Nephron progenitor cell (in vitro differentiated cells): ENCODE measurements at regions not wholly inside any gene's neighbourhood (a gene's known extent, or its start where the extent isn't known, plus 50 kb on each side); places are given as distances from the start of the nearest gene placed in this dataset.
A peak's percentile ranks its signal among the peaks of the same experiment; 100 is the strongest.

Experiments used
- DNase-seq: peaks from one replicate; pipeline ENCODE4 v3.0.0; 2021
- H3K27ac Mint-ChIP-seq: 2 replicates; pipeline ENCODE4 v1.8.0; 2021; ENCODE audit warnings: mild to moderate bottlenecking, moderate library complexity, mixed read lengths
- H3K27me3 Mint-ChIP-seq: 2 replicates; pipeline ENCODE4 v1.8.0; 2021; ENCODE audit warnings: mild to moderate bottlenecking, low read depth, mixed read lengths; ENCODE audit not compliant: poor library complexity
- H3K36me3 Mint-ChIP-seq: 2 replicates; pipeline ENCODE4 v1.8.0; 2021; ENCODE audit warnings: low read depth, mixed read lengths
- H3K4me1 Mint-ChIP-seq: 2 replicates; pipeline ENCODE4 v1.8.0; 2021; ENCODE audit warnings: mixed read lengths
- H3K4me3 Mint-ChIP-seq: 2 replicates; pipeline ENCODE4 v1.8.0; 2021; ENCODE audit warnings: mild to moderate bottlenecking, moderate library complexity, mixed read lengths
- H3K9me3 Mint-ChIP-seq: 2 replicates; pipeline ENCODE4 v1.8.0; 2021; ENCODE audit warnings: mild to moderate bottlenecking, moderate library complexity, mixed read lengths
- CTCF ChIP-seq: fragments of 200-600 bp; sonication (generic); IDR thresholded peaks from 2 replicates; pipeline ENCODE4 v1.5.0; 2021; ENCODE audit warnings: antibody characterized with exemption

GRCh38 chr11:70007796-70008195, 70.3 kb upstream of the ANO1 start:
- no peak for DNase-seq
- no peak overlapping the region for H3K27ac Mint-ChIP-seq
- no peaks in the 10 kb centered on the region for H3K9me3 Mint-ChIP-seq
- no peaks in the 10 kb centered on the region for H3K4me1 Mint-ChIP-seq
- no peaks in the 10 kb centered on the region for H3K36me3 Mint-ChIP-seq
- peaks cover 33% of the 10 kb centered on the region for H3K27me3 Mint-ChIP-seq
- no peak for TF ChIP-seq CTCF
- H3K4me3 Mint-ChIP-seq: no peak overlapping the region

GRCh38 chr11:70010774-70011173, 67.3 kb upstream of the ANO1 start:
- no peaks in the 10 kb centered on the region for H3K36me3 Mint-ChIP-seq
- no peak for DNase-seq
- H3K4me1 Mint-ChIP-seq: no peaks in the 10 kb centered on the region
- H3K27me3 Mint-ChIP-seq: peaks cover 22% of the 10 kb centered on the region
- TF ChIP-seq CTCF: no peak
- no peak overlapping the region for H3K27ac Mint-ChIP-seq
- H3K4me3 Mint-ChIP-seq: no peak overlapping the region
- H3K9me3 Mint-ChIP-seq: no peaks in the 10 kb centered on the region

GRCh38 chr11:70012134-70012733, 65.9 kb upstream of the ANO1 start:
- Mint-ChIP-seq H3K27ac (no peak overlapping the region), H3K36me3 (no peaks in the 10 kb centered on the region), H3K4me3 (no peak overlapping the region), H3K27me3 (peaks cover 19% of the 10 kb centered on the region), H3K4me1 (peaks cover 11% of the 10 kb centered on the region), H3K9me3 (no peaks in the 10 kb centered on the region)
- DNase-seq: no peak
- TF ChIP-seq CTCF: no peak

- Mint-ChIP-seq H3K36me3 (no peaks in the 10 kb centered on the region), H3K27ac (no peak overlapping the region), H3K4me3 (no peak overlapping the region), H3K27me3 (peaks cover 21% of the 10 kb centered on the region), H3K9me3 (no peaks in the 10 kb centered on the region), H3K4me1 (peaks cover 11% of the 10 kb centered on the region)
- TF ChIP-seq CTCF: no peak
- no peak for DNase-seq
These were observed 63.8 kb upstream of the ANO1 start for GRCh38 chr11:70014291-70014690.

- no peaks in the 10 kb centered on the region for H3K9me3 Mint-ChIP-seq
- no peaks in the 10 kb centered on the region for H3K36me3 Mint-ChIP-seq
- H3K27ac Mint-ChIP-seq: peak overlapping the region; percentile 36
- H3K4me3 Mint-ChIP-seq: no peak overlapping the region
- no peak for TF ChIP-seq CTCF
- DNase-seq: no peak
- peaks cover 31% of the 10 kb centered on the region for H3K4me1 Mint-ChIP-seq
- H3K27me3 Mint-ChIP-seq: peaks cover 25% of the 10 kb centered on the region
These were observed 61.3 kb upstream of the ANO1 start for GRCh38 chr11:70016666-70017367.

- no peaks in the 10 kb centered on the region for H3K36me3 Mint-ChIP-seq
- H3K4me3 Mint-ChIP-seq: no peak overlapping the region
- H3K9me3 Mint-ChIP-seq: peaks cover 12% of the 10 kb centered on the region
- peaks cover 34% of the 10 kb centered on the region for H3K4me1 Mint-ChIP-seq
- peaks cover 34% of the 10 kb centered on the region for H3K27me3 Mint-ChIP-seq
- no peak for DNase-seq
- H3K27ac Mint-ChIP-seq: no peak overlapping the region
- TF ChIP-seq CTCF: no peak
These were observed 59.3 kb upstream of the ANO1 start for GRCh38 chr11:70018816-70019215.
